IPS DF 19.7 (cell line): ENCODE measurements at regions not wholly inside any gene's neighbourhood (a gene's known extent, or its start where the extent isn't known, plus 50 kb on each side); places are given as distances from the start of the nearest gene placed in this dataset.
"Not testable (repeated sequence)": the region's sequence is repeated elsewhere in the genome, so short reads cannot be mapped to it uniquely, and the experiment has no call there.

Source experiments
- DNase-seq: peaks from one replicate; pipeline ENCODE4 v3.0.0-alpha.2; 2013; ENCODE audit warnings: low read depth, low spot score

DNA sequence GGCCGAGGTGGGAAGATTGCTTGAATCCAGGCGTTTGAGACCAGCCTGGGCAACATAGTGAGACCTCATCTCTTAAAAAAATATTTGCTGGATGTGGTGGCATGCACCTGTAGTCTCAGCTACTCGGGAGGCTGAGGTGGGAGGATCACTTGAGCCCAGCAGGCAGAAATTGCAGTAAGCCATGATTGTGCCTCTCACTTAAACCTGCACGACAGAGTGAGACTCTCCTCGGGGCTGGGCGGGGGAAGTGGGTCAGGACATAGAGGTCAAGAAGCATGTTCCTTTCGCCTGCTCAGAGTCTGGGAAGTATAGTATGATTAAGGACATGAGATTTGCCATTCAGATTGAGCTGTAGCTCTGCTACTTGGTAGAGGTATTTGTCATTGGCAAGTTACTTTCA, 52.3 kb downstream of the SEPTIN7 start:
- DNase-seq: not testable (repeated sequence)

DNA sequence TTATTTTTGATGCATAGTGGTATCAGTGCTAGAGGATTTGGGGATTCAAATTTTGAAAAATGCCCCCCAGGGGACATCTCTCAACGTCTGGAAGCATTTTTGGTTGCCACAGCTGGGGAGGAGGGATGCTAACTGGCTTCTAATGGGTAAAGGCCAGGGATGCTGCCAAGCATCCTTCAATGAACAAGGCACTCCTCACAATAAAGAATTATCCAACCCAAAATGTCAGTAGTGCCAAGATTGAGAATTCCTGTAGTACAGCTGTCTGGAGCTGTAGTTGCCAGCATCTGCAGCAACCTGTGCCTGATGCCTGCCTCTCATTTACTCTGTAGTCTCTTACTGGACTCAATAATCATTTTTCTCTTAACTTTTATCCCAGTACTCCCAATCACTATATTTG, 53.5 kb downstream of the SEPTIN7 start:
- DNase-seq: no peak

- DNase-seq: no peak
Observed at GRCh38 chr7:35856175-35856574, 55.3 kb downstream of the SEPTIN7 start.

GRCh38 chr7:35860664-35861063, 59.8 kb downstream of the SEPTIN7 start:
- DNase-seq: no peak

DNA sequence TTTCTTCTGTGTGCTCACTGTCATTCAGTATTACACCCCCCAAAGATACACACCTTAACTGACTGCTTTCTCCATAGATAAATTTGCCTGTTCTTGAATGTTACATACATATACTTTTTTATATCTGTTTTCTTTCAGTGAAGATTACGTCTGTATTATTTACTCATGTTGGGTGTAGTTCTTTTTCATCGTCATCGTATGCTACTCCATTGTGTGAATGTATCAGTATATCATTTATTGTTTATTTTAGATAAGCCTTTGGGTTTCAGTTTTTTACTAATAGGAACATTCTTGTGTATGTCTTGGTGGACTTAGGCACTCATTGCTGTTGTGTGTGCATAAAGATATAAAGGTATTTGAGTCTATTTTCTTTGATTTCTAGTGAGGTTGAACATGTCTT, 64.4 kb downstream of the SEPTIN7 start:
- no peak for DNase-seq

GRCh38 chr7:35866186-35866585, 65.3 kb downstream of the SEPTIN7 start:
- DNase-seq: no peak

DNA sequence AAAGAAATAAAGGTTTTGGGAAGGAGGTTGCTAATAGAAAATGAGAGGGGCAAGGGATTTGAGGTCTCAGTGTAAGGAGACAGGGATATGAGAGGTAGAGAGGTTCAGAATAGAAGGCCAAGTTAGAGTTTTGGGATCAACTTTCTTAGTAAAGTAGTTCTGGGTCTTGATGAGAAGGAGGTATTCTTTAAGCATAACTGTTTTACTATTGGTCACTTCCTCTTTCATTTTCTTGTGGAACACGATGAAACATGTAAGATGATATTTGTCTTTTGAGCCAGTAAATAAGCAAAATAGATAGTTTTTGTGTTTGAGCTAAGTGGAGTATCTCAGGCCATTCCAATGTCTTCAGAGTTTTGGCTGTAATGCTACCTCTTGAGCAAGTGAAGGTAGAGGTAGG, 68.3 kb downstream of the SEPTIN7 start:
- DNase-seq: not testable (repeated sequence)

DNA sequence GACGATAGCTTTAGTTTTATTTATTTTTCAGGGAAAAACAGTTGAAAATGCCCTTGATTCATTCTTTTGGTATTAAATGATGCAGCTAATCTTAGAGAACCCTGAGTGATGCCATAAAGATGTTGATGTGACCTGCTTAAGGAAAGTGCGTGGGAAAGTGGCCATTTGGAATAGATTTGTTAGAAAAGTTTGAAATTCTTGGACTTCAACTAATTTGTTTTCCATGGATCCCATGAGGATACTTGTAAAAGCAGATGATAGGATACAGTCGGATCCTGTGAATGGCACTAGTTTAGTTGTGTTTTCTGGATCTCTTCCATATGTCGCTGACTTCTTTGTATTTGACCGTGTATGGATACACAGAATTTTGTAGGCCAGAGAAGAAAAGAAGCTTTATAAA, 69.0 kb downstream of the SEPTIN7 start:
- no peak for DNase-seq

- DNase-seq: no peak
Observed at GRCh38 chr7:35871856-35872255, 71.0 kb downstream of the SEPTIN7 start.

- DNase-seq: no peak
Observed at GRCh38 chr7:35874886-35875285, 74.0 kb downstream of the SEPTIN7 start.

GRCh38 chr7:35875292-35875691, 74.4 kb downstream of the SEPTIN7 start:
- DNase-seq: no peak

DNA sequence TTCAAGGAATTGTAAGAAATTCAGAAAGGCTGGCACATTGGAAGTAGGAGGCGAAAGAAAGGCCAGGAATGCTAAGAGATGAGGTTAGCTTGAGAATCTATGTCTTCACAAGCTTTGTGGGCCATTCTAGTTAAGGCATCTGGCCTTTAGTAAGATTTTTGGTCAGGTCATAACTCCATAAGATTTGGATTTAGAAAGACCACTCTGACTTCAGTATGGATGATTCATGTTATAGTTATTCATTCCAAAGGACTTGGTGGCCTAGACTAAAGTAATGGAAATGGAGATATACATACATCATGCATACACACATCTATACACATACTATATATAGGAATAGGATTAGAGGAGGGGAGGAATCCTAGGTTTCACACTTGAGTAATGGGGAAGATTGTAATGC, 77.5 kb downstream of the SEPTIN7 start:
- no peak for DNase-seq

DNA sequence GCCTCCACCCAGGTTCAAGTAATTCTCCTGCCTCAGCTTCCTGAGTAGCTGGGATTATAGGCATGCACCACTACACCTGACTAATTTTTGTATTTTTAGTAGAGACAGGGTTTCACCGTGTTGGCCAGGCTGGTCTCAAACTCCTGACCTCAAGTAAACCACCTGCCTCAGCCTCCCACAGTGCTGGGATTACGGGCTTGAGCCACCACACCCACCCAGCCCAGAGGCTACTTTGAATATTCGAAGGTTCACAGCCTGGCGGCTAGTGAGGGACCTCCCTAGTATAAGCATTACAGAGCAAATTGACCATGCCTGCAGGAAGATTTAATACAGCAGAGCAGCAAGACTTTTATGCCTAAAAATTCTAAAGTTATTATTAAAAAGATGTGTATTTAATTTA, 86.6 kb downstream of the SEPTIN7 start:
- DNase-seq: not testable (repeated sequence)

GRCh38 chr7:35889001-35889400, 88.1 kb downstream of the SEPTIN7 start:
- no peak for DNase-seq

- no peak for DNase-seq
Observed at GRCh38 chr7:35889870-35890269, 89.0 kb downstream of the SEPTIN7 start.

DNA sequence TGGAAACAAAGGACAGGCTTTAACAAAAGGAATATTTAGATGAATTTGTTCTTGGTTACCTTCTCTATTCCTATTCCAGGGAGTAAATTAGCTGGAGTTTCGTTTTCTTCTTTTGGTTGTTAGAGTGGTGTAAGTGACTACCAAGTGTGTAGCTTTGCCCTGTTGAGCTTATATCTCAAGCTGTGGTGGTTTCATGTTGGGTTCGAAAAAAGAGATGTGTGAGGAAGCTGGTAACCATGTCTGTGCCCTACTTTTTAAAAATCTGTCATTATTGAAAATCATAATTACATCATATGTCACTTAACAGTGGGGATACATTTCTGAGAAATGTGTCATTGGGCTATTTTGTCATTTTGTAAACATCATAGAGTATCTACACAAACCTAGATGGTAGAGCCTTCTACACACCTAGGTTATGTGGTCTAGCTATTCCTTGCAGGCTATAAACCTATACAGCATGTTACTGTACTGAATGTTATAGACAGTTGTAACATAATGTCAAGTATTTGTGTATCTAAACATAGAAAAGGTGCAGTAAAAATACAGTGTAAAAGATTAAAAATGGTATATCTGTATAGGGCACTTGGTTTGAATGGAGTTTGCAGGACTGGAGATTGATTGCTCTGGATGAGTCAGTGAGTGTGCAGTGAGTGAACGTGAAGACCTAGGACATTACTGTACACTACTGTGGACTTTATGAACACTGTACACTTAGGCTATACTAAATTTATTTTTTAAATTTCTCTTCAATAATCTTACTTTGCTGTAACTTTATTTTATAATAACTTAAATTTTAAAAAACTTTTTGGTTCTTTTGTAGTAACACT, 90.4 kb downstream of the SEPTIN7 start:
- DNase-seq: no peak

- no peak for DNase-seq
Observed at GRCh38 chr7:35893649-35894048, 92.8 kb downstream of the SEPTIN7 start.

GRCh38 chr7:35894721-35895120, 93.9 kb downstream of the SEPTIN7 start:
- DNase-seq: no peak

DNA sequence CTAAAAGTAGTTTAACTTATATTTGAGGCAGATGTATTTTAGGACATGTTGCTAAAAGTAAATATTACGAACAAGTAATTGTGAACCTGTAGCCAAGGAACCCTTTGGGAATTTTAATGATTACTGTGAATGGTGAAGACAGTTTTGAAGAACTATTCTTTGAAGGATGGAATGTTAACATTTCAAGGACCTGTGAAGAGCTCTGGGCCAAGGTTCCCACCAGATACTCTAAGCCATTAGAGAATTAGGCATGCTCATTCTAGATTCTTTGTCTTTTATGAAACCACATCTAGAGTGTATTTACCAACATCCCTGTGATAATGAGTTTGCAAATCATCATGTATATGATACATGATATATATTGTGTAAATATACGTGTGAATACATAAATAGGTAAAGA, 99.8 kb downstream of the SEPTIN7 start:
- DNase-seq: no peak

GRCh38 chr7:35905555-35905954, 104.7 kb downstream of the SEPTIN7 start:
- no peak for DNase-seq

DNA sequence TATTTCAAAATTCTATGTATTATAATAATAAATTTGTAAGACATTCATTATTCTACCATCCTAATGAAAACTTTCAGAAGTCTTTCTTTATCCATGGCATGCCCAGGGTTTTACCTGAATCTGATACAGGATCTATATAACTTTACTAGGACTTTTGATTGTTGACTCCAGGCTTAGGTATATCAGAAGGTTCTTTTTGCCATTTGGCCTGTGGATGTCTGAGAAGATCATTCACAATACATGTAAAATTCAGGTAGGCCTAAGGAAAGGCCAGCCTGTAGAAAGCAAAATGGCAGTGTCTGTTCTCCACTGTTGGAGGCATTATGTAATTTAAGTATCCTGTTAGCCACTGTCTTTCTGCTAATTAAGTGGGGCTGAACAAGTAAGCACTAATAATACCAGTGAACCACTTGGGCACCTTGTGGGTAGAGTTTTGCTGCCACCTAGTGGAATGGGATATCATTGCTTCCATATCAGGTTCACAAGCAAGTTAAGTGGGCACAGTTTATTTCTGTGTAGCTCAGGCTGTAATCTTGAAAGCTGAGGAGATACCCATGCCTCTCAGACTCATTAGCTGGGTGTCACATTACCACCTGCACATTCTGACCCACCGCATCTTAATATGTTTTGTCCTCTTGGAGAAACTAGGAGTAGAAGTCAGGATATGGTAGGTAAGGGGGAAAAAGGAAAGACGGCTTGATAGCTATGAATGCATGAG, 105.5 kb downstream of the SEPTIN7 start:
- DNase-seq: peak; percentile 54

DNA sequence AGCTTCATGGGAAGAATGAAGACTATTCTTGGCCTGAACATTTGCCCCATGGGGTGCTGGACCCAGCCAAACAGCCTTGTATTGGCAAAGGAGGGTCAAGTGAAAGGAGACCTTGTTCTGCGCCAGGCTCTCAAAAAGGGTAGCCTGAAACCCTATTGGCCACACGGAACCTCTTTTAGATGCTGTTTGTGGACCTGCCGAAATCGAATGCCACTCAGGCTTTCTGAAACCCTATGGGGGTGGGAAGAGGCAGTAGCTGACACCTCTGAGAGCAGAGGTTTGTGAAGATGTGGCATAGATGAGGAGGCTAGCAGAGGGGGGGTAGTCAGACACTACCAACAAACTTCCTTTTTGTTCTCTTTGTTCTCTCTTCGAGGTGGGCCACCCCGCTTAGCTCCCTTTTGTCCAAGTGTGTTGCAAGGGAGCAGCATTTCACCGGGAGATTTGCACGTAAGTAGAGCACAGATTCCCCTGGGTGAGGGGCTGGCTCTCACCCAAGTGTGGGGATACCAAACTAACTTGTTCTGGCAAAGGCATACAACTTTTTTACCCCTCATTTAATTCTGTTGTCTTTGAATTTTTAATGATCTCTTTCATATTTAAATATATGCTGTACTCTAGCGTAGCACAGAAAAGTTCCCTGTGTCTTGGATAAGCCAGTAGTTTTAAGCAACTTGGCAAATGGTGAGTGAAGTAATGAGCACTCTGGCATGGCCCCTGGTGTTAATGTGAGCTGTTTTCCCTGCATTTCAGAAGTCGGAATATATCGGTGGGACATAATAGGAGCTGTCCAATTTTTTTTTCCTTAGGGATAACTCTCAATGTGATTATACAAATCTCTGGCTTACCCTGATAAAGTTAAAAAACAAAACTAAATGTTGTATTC, 107.7 kb downstream of the SEPTIN7 start:
- DNase-seq: no peak
